CD4-positive, alpha-beta T cell treated with Interleukin-17A for 1 hour (primary cell): ENCODE measurements at regions not wholly inside any gene's neighbourhood (a gene's known extent, or its start where the extent isn't known, plus 50 kb on each side); places are given as distances from the start of the nearest gene placed in this dataset.
"Not testable (repeated sequence)": the region's sequence is repeated elsewhere in the genome, so short reads cannot be mapped to it uniquely, and the experiment has no call there.

Source experiments
- DNase-seq: peaks from one replicate; pipeline ENCODE4 v3.0.0-alpha.2; 2020

- no peak for DNase-seq
Observed at GRCh38 chr14:39615352-39615751, 183.1 kb upstream of the FBXO33 start.

GRCh38 chr14:39614297-39614923 is 182.2 kb upstream of the FBXO33 start:
- DNase-seq = no peak

GRCh38 chr14:39609119-39609518 is 176.9 kb upstream of the FBXO33 start:
- DNase-seq = no peak

GRCh38 chr14:39607978-39608377 is 175.7 kb upstream of the FBXO33 start:
- DNase-seq = no peak

GRCh38 chr14:39603942-39604341 is 171.7 kb upstream of the FBXO33 start:
- no peak for DNase-seq

- no peak for DNase-seq
Observed at GRCh38 chr14:39593377-39593776, 161.1 kb upstream of the FBXO33 start.

- no peak for DNase-seq
Observed at GRCh38 chr14:39592116-39592789, 160.0 kb upstream of the FBXO33 start.

- not testable (repeated sequence) for DNase-seq
Observed at GRCh38 chr14:39589882-39590281, 157.6 kb upstream of the FBXO33 start.

GRCh38 chr14:39582028-39582654 is 149.9 kb upstream of the FBXO33 start:
- peak; percentile 1 for DNase-seq

GRCh38 chr14:39581474-39581873 is 149.2 kb upstream of the FBXO33 start:
- DNase-seq = peak; percentile 5

- DNase-seq = no peak
Observed at GRCh38 chr14:39580696-39581095, 148.5 kb upstream of the FBXO33 start.

- DNase-seq = no peak
Observed at GRCh38 chr14:39576736-39577135, 144.5 kb upstream of the FBXO33 start.

GRCh38 chr14:39576258-39576657 is 144.0 kb upstream of the FBXO33 start:
- no peak for DNase-seq

- no peak for DNase-seq
Observed at GRCh38 chr14:39568809-39569538, 136.7 kb upstream of the FBXO33 start.

GRCh38 chr14:39566795-39567194 is 134.6 kb upstream of the FBXO33 start:
- no peak for DNase-seq

- no peak for DNase-seq
Observed at GRCh38 chr14:39563361-39563760, 131.1 kb upstream of the FBXO33 start.

GRCh38 chr14:39562175-39562574 is 129.9 kb upstream of the FBXO33 start:
- DNase-seq = no peak

GRCh38 chr14:39558525-39558924 is 126.3 kb upstream of the FBXO33 start:
- DNase-seq = no peak

GRCh38 chr14:39555749-39556148 is 123.5 kb upstream of the FBXO33 start:
- no peak for DNase-seq

- DNase-seq = no peak
Observed at GRCh38 chr14:39554576-39554975, 122.3 kb upstream of the FBXO33 start.

- DNase-seq = no peak
Observed at GRCh38 chr14:39548358-39548757, 116.1 kb upstream of the FBXO33 start.

- no peak for DNase-seq
Observed at GRCh38 chr14:39547845-39548244, 115.6 kb upstream of the FBXO33 start.

GRCh38 chr14:39505812-39506211 is 73.6 kb upstream of the FBXO33 start:
- DNase-seq = no peak

GRCh38 chr14:39500253-39500652 is 68.0 kb upstream of the FBXO33 start:
- DNase-seq = no peak
